Duodenal mucosa (tissue), 2 donors: ENCODE measurements at regions not wholly inside any gene's neighbourhood (a gene's known extent, or its start where the extent isn't known, plus 50 kb on each side); places are given as distances from the start of the nearest gene placed in this dataset.
"Not testable (repeated sequence)": the region's sequence is repeated elsewhere in the genome, so short reads cannot be mapped to it uniquely, and the experiment has no call there.

Source experiments
- H3K27ac ChIP-seq: one replicate; pipeline ENCODE4 v1.7.0; 2013; ENCODE audit warnings: low read depth, low read length
- H3K27me3 ChIP-seq, 2 donors: one replicate each; pipeline ENCODE4 v1.7.0; 2013; ENCODE audit warnings: low read length in 2 of 2, control low read depth in 1 of 2; ENCODE audit not compliant: insufficient read depth in 2 of 2, control insufficient read depth in 1 of 2
- H3K36me3 ChIP-seq, 2 donors: one replicate each; pipeline ENCODE4 v1.7.0; 2013; ENCODE audit warnings: low read length in 2 of 2, control low read depth in 1 of 2; ENCODE audit not compliant: insufficient read depth in 2 of 2, control insufficient read depth in 1 of 2
- H3K4me1 ChIP-seq, 2 donors: one replicate each; pipeline ENCODE4 v1.7.0; 2013; ENCODE audit warnings: low read length in 2 of 2, control low read depth in 1 of 2; ENCODE audit not compliant: insufficient read depth in 2 of 2, control insufficient read depth in 1 of 2
- H3K4me3 ChIP-seq, 2 donors: one replicate each; pipeline ENCODE4 v1.7.0; 2013; ENCODE audit warnings: low read length in 2 of 2, low read depth in 1 of 2
- H3K9ac ChIP-seq, 2 donors: one replicate each; pipeline ENCODE4 v1.7.0; 2013; ENCODE audit warnings: low read length in 2 of 2, low read depth in 1 of 2
- H3K9me3 ChIP-seq, 2 donors: one replicate each; pipeline ENCODE4 v1.7.0; 2013; ENCODE audit warnings: low read length in 2 of 2, control low read depth in 1 of 2; ENCODE audit not compliant: control insufficient read depth in 1 of 2

GRCh38 chr12:20099395-20100183, 268.7 kb upstream of the PDE3A start:
- Histone ChIP-seq H3K27ac (no peak overlapping the region), H3K9me3 (no peaks in the 10 kb centered on the region), H3K4me3 (no peak overlapping the region), H3K36me3 (no peaks in the 10 kb centered on the region), H3K4me1 (no peaks in the 10 kb centered on the region), H3K9ac (no peak overlapping the region), H3K27me3 (no peaks in the 10 kb centered on the region)

GRCh38 chr12:20101046-20101445, 267.3 kb upstream of the PDE3A start:
- Histone ChIP-seq H3K9me3 (no peaks in the 10 kb centered on the region), H3K9ac (no peak overlapping the region)

DNA sequence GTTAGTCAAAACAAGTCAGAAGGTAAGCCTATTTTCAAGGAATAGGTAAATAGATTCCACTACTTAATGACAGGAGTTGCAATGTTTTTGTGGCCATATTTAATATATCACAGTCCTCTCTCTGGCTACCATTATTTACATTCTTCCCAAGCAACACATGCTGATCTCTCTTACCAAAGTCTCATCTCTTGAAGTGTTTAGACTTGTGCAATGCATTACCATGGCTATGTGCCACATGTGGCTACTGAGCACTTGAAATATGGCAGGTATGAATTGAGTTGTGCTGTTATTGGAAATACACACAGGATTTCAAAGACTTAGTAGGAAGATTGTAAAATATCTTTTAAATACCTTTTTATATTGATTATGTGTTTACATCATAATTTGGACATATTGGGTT, 262.4 kb upstream of the PDE3A start:
- no peaks in the 10 kb centered on the region for H3K27me3 ChIP-seq
- no peaks in the 10 kb centered on the region for H3K9me3 ChIP-seq
- H3K4me1 ChIP-seq: no peaks in the 10 kb centered on the region
- no peak overlapping the region for H3K9ac ChIP-seq
- no peak overlapping the region for H3K27ac ChIP-seq
- H3K36me3 ChIP-seq: no peaks in the 10 kb centered on the region
- H3K4me3 ChIP-seq: no peak overlapping the region

More at GRCh38 chr12:20101046-20101445, 267.3 kb upstream of the PDE3A start:
- Histone ChIP-seq H3K27me3 (no peaks in the 10 kb centered on the region), H3K27ac (no peak overlapping the region), H3K36me3 (no peaks in the 10 kb centered on the region), H3K4me1 (no peaks in the 10 kb centered on the region), H3K4me3 (no peak overlapping the region)

GRCh38 chr12:20109676-20110075, 258.7 kb upstream of the PDE3A start:
- Histone ChIP-seq H3K4me1 (no peaks in the 10 kb centered on the region), H3K27ac (no peak overlapping the region), H3K9ac (no peak overlapping the region), H3K9me3 (no peaks in the 10 kb centered on the region), H3K27me3 (no peaks in the 10 kb centered on the region), H3K36me3 (no peaks in the 10 kb centered on the region), H3K4me3 (no peak overlapping the region)

DNA sequence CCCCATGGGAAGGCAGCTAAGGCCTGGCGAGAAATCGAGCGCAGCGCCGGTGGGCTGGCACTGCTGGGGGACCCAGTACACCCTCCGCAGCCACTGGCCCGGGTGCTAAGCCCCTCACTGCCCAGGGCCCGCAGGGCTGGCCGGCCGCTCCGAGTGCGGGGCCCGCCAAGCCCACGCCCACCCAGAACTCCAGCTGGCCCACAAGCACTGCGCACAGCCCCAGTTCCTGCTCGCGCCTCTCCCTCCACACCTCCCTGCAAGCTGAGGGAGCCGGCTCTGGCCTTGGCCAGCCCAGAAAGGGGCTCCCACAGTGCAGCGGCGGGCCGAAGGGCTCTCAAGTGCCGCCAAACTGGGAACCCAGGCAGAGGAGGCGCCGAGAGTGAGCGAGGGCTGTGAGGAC, 253.0 kb upstream of the PDE3A start:
- not testable (repeated sequence) for H3K9me3 ChIP-seq, H3K9ac ChIP-seq, H3K27me3 ChIP-seq, H3K4me1 ChIP-seq, H3K36me3 ChIP-seq, H3K27ac ChIP-seq, H3K4me3 ChIP-seq

- Histone ChIP-seq H3K36me3 (no peaks in the 10 kb centered on the region), H3K27me3 (no peaks in the 10 kb centered on the region), H3K27ac (no peak overlapping the region), H3K4me1 (peaks cover 0 to 3% of the 10 kb centered on the region in 2 donors), H3K9ac (no peak overlapping the region), H3K9me3 (no peaks in the 10 kb centered on the region), H3K4me3 (no peak overlapping the region)
These were observed 248.5 kb upstream of the PDE3A start for GRCh38 chr12:20119596-20120402.

DNA sequence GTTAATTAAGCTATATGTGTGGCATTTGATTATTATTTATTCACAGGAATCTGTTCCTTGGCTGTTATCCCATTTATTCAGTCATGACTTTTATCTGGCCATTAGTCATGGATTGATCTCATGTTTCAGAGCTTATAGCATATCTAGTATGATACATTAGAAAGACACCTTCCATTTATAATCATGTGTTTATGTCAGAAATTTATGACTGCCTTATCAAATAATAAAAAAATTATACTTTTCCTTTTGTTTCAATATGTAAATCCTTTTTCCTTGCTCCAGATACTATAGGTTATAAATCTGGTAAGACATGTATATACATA, 248.0 kb upstream of the PDE3A start:
- H3K27me3 ChIP-seq: no peaks in the 10 kb centered on the region
- no peak overlapping the region for H3K27ac ChIP-seq
- no peaks in the 10 kb centered on the region for H3K36me3 ChIP-seq
- no peak overlapping the region for H3K9ac ChIP-seq
- H3K4me1 ChIP-seq: peaks cover 0 to 3% of the 10 kb centered on the region in 2 donors
- no peak overlapping the region for H3K4me3 ChIP-seq
- no peaks in the 10 kb centered on the region for H3K9me3 ChIP-seq

DNA sequence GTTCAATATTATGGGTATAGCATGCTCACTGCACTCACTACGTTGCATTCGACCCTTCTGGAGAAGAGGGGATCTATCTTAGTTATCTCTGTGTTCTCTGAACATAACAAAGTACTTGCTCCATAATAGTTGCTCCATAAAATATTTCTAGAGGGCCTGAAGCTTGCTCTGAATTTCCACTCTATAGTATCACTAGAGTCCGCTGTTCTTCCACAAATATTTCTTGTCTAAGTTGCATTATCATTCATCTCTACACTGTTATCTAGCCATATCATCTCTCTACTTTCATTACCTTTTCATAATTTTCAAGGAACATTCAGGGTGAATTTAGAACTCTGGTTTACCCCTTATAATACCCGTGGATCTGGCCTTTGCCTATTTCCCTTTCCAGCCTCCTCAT, 246.1 kb upstream of the PDE3A start:
- no peak overlapping the region for H3K4me3 ChIP-seq
- no peaks in the 10 kb centered on the region for H3K9me3 ChIP-seq
- H3K4me1 ChIP-seq: peaks cover 0 to 3% of the 10 kb centered on the region in 2 donors
- H3K27ac ChIP-seq: no peak overlapping the region
- H3K36me3 ChIP-seq: no peaks in the 10 kb centered on the region
- no peak overlapping the region for H3K9ac ChIP-seq
- H3K27me3 ChIP-seq: no peaks in the 10 kb centered on the region

- peaks cover 0 to 3% of the 10 kb centered on the region in 2 donors for H3K4me1 ChIP-seq
- no peaks in the 10 kb centered on the region for H3K9me3 ChIP-seq
- no peak overlapping the region for H3K9ac ChIP-seq
- no peaks in the 10 kb centered on the region for H3K36me3 ChIP-seq
- H3K27me3 ChIP-seq: no peaks in the 10 kb centered on the region
- no peak overlapping the region for H3K4me3 ChIP-seq
- H3K27ac ChIP-seq: no peak overlapping the region
These were observed 244.9 kb upstream of the PDE3A start for GRCh38 chr12:20123465-20123864.

GRCh38 chr12:20125276-20125798, 243.0 kb upstream of the PDE3A start:
- Histone ChIP-seq H3K9ac (no peak overlapping the region), H3K9me3 (no peaks in the 10 kb centered on the region), H3K27me3 (no peaks in the 10 kb centered on the region), H3K4me3 (no peak overlapping the region), H3K36me3 (no peaks in the 10 kb centered on the region), H3K4me1 (no peaks in the 10 kb centered on the region), H3K27ac (no peak overlapping the region)
